ENCODE measurements at regions not wholly inside any gene's neighbourhood (a gene's known extent, or its start where the extent isn't known, plus 50 kb on each side); places are given as distances from the start of the nearest gene placed in this dataset.

GRCh38 chr10:55801353-55801661 is 559.8 kb downstream of the ZWINT start:
- TF ChIP-seq, protein P1, sequence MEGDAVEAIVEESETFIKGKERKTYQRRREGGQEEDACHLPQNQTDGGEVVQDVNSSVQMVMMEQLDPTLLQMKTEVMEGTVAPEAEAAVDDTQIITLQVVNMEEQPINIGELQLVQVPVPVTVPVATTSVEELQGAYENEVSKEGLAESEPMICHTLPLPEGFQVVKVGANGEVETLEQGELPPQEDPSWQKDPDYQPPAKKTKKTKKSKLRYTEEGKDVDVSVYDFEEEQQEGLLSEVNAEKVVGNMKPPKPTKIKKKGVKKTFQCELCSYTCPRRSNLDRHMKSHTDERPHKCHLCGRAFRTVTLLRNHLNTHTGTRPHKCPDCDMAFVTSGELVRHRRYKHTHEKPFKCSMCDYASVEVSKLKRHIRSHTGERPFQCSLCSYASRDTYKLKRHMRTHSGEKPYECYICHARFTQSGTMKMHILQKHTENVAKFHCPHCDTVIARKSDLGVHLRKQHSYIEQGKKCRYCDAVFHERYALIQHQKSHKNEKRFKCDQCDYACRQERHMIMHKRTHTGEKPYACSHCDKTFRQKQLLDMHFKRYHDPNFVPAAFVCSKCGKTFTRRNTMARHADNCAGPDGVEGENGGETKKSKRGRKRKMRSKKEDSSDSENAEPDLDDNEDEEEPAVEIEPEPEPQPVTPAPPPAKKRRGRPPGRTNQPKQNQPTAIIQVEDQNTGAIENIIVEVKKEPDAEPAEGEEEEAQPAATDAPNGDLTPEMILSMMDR (conservative IDR thresholded peaks at IDR 0.05; ENCODE audit: low read depth, low read length), result no peak
- TF ChIP-seq EZH2 (IDR thresholded peaks at IDR 0.05; ENCODE audit: low read length, unreplicated experiment), result no peak
